ENCODE measurements at regions not wholly inside any gene's neighbourhood (a gene's known extent, or its start where the extent isn't known, plus 50 kb on each side); places are given as distances from the start of the nearest gene placed in this dataset.

GRCh38 chr4:110278127-110278526 is 79.7 kb upstream of the ELOVL6 start:
- TF ChIP-seq FIP1L1 (IDR thresholded peaks at IDR 0.05; ENCODE audit: borderline replicate concordance, insufficient read depth, low read depth, low read length) (no peak), ZBTB26 (CRISPR knock-in tag; IDR thresholded peaks at IDR 0.05; ENCODE audit: borderline replicate concordance) (no peak), HMGXB3 (CRISPR knock-in tag; IDR thresholded peaks at IDR 0.05; ENCODE audit: borderline replicate concordance) (no peak), ZNF326 (CRISPR knock-in tag; IDR thresholded peaks at IDR 0.05; ENCODE audit: borderline replicate concordance) (no peak), SP2 (CRISPR knock-in tag; IDR thresholded peaks at IDR 0.05) (no peak), ZNF670 (CRISPR knock-in tag; IDR thresholded peaks at IDR 0.05; ENCODE audit: borderline replicate concordance) (no peak), ZKSCAN1 (IDR thresholded peaks at IDR 0.05; ENCODE audit: low read length) (no peak), NFE2L1 (CRISPR knock-in tag; IDR thresholded peaks at IDR 0.05; ENCODE audit: borderline replicate concordance) (no peak), POLR2G (IDR thresholded peaks at IDR 0.05; ENCODE audit: low read depth, low read length) (no peak), CREBL2 (CRISPR knock-in tag; IDR thresholded peaks at IDR 0.05; ENCODE audit: borderline replicate concordance) (no peak), ZNF275 (CRISPR knock-in tag; IDR thresholded peaks at IDR 0.05; ENCODE audit: borderline replicate concordance) (no peak)
- no peak for ATAC-seq
- H3K36me3 ChIP-seq (replicated peaks in 1 of 2; ENCODE audit: control insufficient read depth in 1 of 2, insufficient read depth in 2 of 2, low read length in 2 of 2) = no peaks in the 10 kb centered on the region
- H3K9ac ChIP-seq (ENCODE audit: insufficient read depth, low read depth, low read length) = no peak overlapping the region
- 15% methylated on average over 2 of the region's 2 CpGs for WGBS (ENCODE audit: low lambda C conversion rate)
- no peak overlapping the region for H3K4me3 ChIP-seq (replicated peaks in 1 of 3; ENCODE audit: insufficient read depth in 1 of 3, low read depth in 2 of 3, low read length in 3 of 3)
- intact Hi-C loops (cut with micrococcal nuclease; ENCODE audit: unreplicated experiment) (no loop called here), in situ Hi-C loops (cut with HindIII; ENCODE audit: extremely low pct_ligation_motif_present, low pct_unique_long_range_greater_than_20kb) (no loop called here)
- no peak overlapping the region for H2AFZ ChIP-seq (ENCODE audit: low read length)
- peaks cover 0 to 2% of the 10 kb centered on the region in 2 experiments; a peak in 1 of 5 replicates for H3K27me3 ChIP-seq (ENCODE audit: control insufficient read depth in 1 of 2, insufficient read depth in 2 of 2, low read length in 2 of 2)
- H3K79me2 ChIP-seq (ENCODE audit: insufficient read depth, low read length) = no peaks in the 10 kb centered on the region
- CTCF ChIA-PET (ENCODE audit: low intra/inter-chr PET ratio, low total read pairs) = no interaction called here
- no peak for FAIRE-seq
- no peaks in the 10 kb centered on the region for H3K9me3 ChIP-seq (ENCODE audit: low read length)
- H4K20me1 ChIP-seq (ENCODE audit: insufficient read depth, low read length) = no peaks in the 10 kb centered on the region
- no peak overlapping the region for H3K27ac ChIP-seq (ENCODE audit: extremely low read length, insufficient read depth, low read length)
- no TSS peak for BruUV-seq (replicated peaks)
- H3K4me2 ChIP-seq (ENCODE audit: low read depth, low read length) = no peak overlapping the region
- POLR2A ChIA-PET = no interaction called here
- no peaks in the 10 kb centered on the region for H3K4me1 ChIP-seq (ENCODE audit: insufficient read depth, low read length)
- no peak for DNase-seq (ENCODE audit: low spot score)

Measured in HepG2 (cell line).